ENCODE measurements at regions not wholly inside any gene's neighbourhood (a gene's known extent, or its start where the extent isn't known, plus 50 kb on each side); places are given as distances from the start of the nearest gene placed in this dataset.

DNA sequence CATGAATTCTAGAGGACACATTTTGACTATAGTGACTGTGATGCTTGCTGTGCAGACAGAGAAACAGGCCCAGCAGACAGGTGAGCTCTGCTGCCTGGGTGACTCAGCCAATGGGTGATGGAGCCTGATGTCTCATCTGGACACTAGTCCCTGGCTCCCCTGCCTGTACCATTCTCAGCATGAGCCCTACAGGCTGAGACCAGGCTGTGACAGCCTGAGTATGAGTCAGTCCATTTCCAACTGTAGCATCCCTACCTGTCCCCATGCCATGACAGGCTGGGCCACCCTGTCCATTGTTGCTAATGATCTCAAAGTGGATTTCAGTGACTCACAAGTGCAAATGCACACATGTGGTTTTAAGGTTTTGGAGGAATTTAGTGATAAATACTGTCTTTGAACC, 102.5 kb upstream of the EEF2KMT start:
- peaks cover 0 to 4% (median 0%) of the 10 kb centered on the region in 9 donors for H3K27me3 ChIP-seq
- H3K4me3 ChIP-seq = no peak overlapping the region
- ATAC-seq = no peak
- no peaks in the 10 kb centered on the region for H3K36me3 ChIP-seq
- intact Hi-C loops (cut with DNase I) = no loop called here
- H3K9me3 ChIP-seq = no peaks in the 10 kb centered on the region
- no peak for DNase-seq
- no peak for TF ChIP-seq POLR2A (IDR thresholded peaks at IDR 0.05)
- TF ChIP-seq, protein P1, sequence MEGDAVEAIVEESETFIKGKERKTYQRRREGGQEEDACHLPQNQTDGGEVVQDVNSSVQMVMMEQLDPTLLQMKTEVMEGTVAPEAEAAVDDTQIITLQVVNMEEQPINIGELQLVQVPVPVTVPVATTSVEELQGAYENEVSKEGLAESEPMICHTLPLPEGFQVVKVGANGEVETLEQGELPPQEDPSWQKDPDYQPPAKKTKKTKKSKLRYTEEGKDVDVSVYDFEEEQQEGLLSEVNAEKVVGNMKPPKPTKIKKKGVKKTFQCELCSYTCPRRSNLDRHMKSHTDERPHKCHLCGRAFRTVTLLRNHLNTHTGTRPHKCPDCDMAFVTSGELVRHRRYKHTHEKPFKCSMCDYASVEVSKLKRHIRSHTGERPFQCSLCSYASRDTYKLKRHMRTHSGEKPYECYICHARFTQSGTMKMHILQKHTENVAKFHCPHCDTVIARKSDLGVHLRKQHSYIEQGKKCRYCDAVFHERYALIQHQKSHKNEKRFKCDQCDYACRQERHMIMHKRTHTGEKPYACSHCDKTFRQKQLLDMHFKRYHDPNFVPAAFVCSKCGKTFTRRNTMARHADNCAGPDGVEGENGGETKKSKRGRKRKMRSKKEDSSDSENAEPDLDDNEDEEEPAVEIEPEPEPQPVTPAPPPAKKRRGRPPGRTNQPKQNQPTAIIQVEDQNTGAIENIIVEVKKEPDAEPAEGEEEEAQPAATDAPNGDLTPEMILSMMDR (IDR thresholded peaks at IDR 0.05) = no peak
- H3K4me1 ChIP-seq = no peaks in the 10 kb centered on the region
- H3K27ac ChIP-seq = no peak overlapping the region

DNA sequence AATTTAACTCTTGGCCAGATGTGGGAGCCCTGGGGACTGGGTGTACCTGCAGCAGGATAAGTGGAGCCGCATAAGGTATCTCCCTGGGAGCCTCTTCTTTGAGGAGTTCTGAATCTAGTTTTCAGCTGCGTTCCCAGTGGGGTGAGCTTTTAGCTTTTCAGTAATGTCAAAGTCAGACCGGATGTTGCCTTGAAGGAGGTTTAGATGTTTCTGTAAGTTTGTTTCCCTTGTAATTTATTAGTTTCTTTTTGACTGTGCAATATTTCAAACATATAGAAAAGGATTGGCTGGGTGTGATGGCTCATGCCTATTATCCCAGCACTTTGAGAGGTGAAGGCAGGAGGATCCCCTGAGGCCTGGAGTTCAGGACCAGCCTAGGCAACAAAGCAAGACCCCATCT, 98.6 kb upstream of the EEF2KMT start:
- H3K9me3 ChIP-seq = no peaks in the 10 kb centered on the region
- H3K36me3 ChIP-seq = no peaks in the 10 kb centered on the region
- H3K27ac ChIP-seq = no peak overlapping the region
- H3K4me1 ChIP-seq = no peaks in the 10 kb centered on the region
- no peak for DNase-seq
- intact Hi-C loops (cut with DNase I) = no loop called here
- no peak for ATAC-seq
- TF ChIP-seq, protein P1 (IDR thresholded peaks at IDR 0.05) = no peak
- no peak for TF ChIP-seq POLR2A (IDR thresholded peaks at IDR 0.05)
- peaks cover 0 to 4% (median 0%) of the 10 kb centered on the region in 9 donors for H3K27me3 ChIP-seq
- no peak overlapping the region for H3K4me3 ChIP-seq
- WGBS, 4 donors = 84 to 89% (median 87%) methylated on average over 3 of the region's 3 CpGs

DNA sequence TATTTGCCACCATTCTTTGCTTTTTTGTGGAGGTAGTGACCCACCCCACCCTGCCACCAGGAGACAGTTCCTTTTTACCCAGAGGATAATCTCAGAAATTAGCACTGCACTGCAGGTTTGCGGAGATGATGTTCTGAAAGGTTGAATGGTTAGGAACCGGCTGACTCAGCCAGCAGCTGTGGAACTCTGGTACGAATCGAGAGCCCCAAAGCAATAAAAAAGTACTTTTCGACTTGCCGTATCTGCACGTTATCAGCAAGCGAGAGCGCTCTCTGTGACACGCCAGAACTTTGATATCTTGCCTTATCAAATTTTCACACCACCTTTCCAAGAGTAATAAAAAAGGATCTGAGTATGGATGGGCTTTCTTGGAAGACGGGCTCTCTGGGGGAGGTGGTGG, 96.3 kb upstream of the EEF2KMT start:
- Histone ChIP-seq H3K9me3 (no peaks in the 10 kb centered on the region), H3K27ac (no peak overlapping the region), H3K4me3 (no peak overlapping the region), H3K4me1 (no peaks in the 10 kb centered on the region), H3K36me3 (no peaks in the 10 kb centered on the region), H3K27me3 (peaks cover 0 to 4% (median 0%) of the 10 kb centered on the region in 9 donors)
- 67 to 79% (median 74%) methylated on average over 11 of the region's 11 CpGs for WGBS, 4 donors
- intact Hi-C loops (cut with DNase I) = no loop called here
- ATAC-seq = no peak
- TF ChIP-seq, protein P1 (IDR thresholded peaks at IDR 0.05) = no peak
- TF ChIP-seq POLR2A (IDR thresholded peaks at IDR 0.05) = no peak
- no peak for DNase-seq

DNA sequence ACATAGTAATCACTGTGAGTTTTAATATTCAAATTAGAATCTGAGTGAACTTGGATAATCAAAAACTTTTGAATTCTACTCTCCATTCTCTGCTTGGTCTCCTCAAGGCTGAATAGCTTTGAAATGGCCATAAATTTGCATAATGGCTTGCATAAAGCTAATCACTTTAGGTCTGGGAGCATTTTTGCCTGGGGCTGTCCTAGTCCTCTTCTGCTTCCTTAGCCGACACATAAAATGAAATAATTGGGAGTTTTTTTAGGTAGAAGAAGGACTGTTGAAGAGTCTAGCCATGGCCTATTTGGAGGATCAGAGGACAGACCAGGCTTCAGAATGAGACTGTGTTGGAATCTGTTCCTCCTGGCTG, 91.4 kb upstream of the EEF2KMT start:
- H3K36me3 ChIP-seq = no peaks in the 10 kb centered on the region
- no peak for TF ChIP-seq POLR2A (IDR thresholded peaks at IDR 0.05)
- TF ChIP-seq, protein P1 (IDR thresholded peaks at IDR 0.05) = no peak
- intact Hi-C loops (cut with DNase I) = no loop called here
- H3K27ac ChIP-seq = no peak overlapping the region
- no peaks in the 10 kb centered on the region for H3K9me3 ChIP-seq
- H3K27me3 ChIP-seq = no peaks in the 10 kb centered on the region
- no peaks in the 10 kb centered on the region for H3K4me1 ChIP-seq
- 82 to 94% (median 92%) methylated on average over 1 of the region's 1 CpG for WGBS, 4 donors
- ATAC-seq (no peak), DNase-seq (no peak)
- no peak overlapping the region for H3K4me3 ChIP-seq

All from heart left ventricle (tissue), 16 donors.